ENCODE measurements at regions not wholly inside any gene's neighbourhood (a gene's known extent, or its start where the extent isn't known, plus 50 kb on each side); places are given as distances from the start of the nearest gene placed in this dataset.

GRCh38 chr2:19158896-19159295 is 199.5 kb downstream of the OSR1 start:
- TF ChIP-seq PRDM10 (tag by site-specific recombination; IDR thresholded peaks at IDR 0.05) (no peak), ZNF510 (tag by site-specific recombination; IDR thresholded peaks at IDR 0.05; ENCODE audit: insufficient replicate concordance) (no peak), SP2 (tag by site-specific recombination; IDR thresholded peaks at IDR 0.05) (no peak), CTCF (tag by site-specific recombination; IDR thresholded peaks at IDR 0.05) (no peak), HOXD13 (CRISPR knock-in tag; IDR thresholded peaks at IDR 0.05; ENCODE audit: borderline replicate concordance) (no peak), ZNF639 (tag by site-specific recombination; IDR thresholded peaks at IDR 0.05) (no peak), ZNF155 (tag by site-specific recombination; IDR thresholded peaks at IDR 0.05) (no peak), ZNF404 (tag by site-specific recombination; IDR thresholded peaks at IDR 0.05) (no peak), ZNF114 (tag by site-specific recombination; IDR thresholded peaks at IDR 0.05) (no peak), ZNF23 (tag by site-specific recombination; IDR thresholded peaks at IDR 0.05; ENCODE audit: borderline replicate concordance) (no peak), ZBTB49 (tag by site-specific recombination; IDR thresholded peaks at IDR 0.05; ENCODE audit: low read depth) (no peak)
- TF ChIP-seq, protein P1, sequence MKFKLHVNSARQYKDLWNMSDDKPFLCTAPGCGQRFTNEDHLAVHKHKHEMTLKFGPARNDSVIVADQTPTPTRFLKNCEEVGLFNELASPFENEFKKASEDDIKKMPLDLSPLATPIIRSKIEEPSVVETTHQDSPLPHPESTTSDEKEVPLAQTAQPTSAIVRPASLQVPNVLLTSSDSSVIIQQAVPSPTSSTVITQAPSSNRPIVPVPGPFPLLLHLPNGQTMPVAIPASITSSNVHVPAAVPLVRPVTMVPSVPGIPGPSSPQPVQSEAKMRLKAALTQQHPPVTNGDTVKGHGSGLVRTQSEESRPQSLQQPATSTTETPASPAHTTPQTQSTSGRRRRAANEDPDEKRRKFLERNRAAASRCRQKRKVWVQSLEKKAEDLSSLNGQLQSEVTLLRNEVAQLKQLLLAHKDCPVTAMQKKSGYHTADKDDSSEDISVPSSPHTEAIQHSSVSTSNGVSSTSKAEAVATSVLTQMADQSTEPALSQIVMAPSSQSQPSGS (tag by site-specific recombination; IDR thresholded peaks at IDR 0.05; ENCODE audit: low read depth), result no peak

Measured in HEK293 (cell line).